RKO (cell line): ENCODE measurements at regions not wholly inside any gene's neighbourhood (a gene's known extent, or its start where the extent isn't known, plus 50 kb on each side); places are given as distances from the start of the nearest gene placed in this dataset.

Source experiments
- DNase-seq: peaks from one replicate; pipeline ENCODE4 v3.0.0-alpha.2; 2016; ENCODE audit warnings: low spot score

GRCh38 chr13:112124141-112124540, 57.2 kb downstream of the SOX1 start:
- no peak for DNase-seq

GRCh38 chr13:112127564-112128330, 60.8 kb downstream of the SOX1 start:
- no peak for DNase-seq

GRCh38 chr13:112128331-112128610, 61.3 kb downstream of the SOX1 start:
- no peak for DNase-seq

GRCh38 chr13:112130418-112130817, 63.5 kb downstream of the SOX1 start:
- no peak for DNase-seq

- DNase-seq = no peak
Measured at GRCh38 chr13:112131081-112131712, 64.2 kb downstream of the SOX1 start.

GRCh38 chr13:112131713-112132113, 64.8 kb downstream of the SOX1 start:
- DNase-seq = no peak

- DNase-seq = no peak
Measured at GRCh38 chr13:112132142-112132541, 65.2 kb downstream of the SOX1 start.

- no peak for DNase-seq
Measured at GRCh38 chr13:112132619-112133018, 65.7 kb downstream of the SOX1 start.

- DNase-seq = no peak
Measured at GRCh38 chr13:112133499-112134390, 66.8 kb downstream of the SOX1 start.

- no peak for DNase-seq
Measured at GRCh38 chr13:112134391-112135075, 67.6 kb downstream of the SOX1 start.

GRCh38 chr13:112136095-112136494, 69.1 kb downstream of the SOX1 start:
- DNase-seq = no peak

GRCh38 chr13:112137144-112137543, 70.2 kb downstream of the SOX1 start:
- DNase-seq = no peak

GRCh38 chr13:112140366-112140765, 73.4 kb downstream of the SOX1 start:
- no peak for DNase-seq

- no peak for DNase-seq
Measured at GRCh38 chr13:112141643-112142400, 74.9 kb downstream of the SOX1 start.

GRCh38 chr13:112142401-112142930, 75.5 kb downstream of the SOX1 start:
- DNase-seq = no peak

- no peak for DNase-seq
Measured at GRCh38 chr13:112143046-112143752, 76.2 kb downstream of the SOX1 start.

GRCh38 chr13:112143753-112144615, 77.0 kb downstream of the SOX1 start:
- no peak for DNase-seq

- no peak for DNase-seq
Measured at GRCh38 chr13:112144616-112145550, 77.9 kb downstream of the SOX1 start.
